Thoracic aorta (tissue), 2 donors: ENCODE measurements at regions not wholly inside any gene's neighbourhood (a gene's known extent, or its start where the extent isn't known, plus 50 kb on each side); places are given as distances from the start of the nearest gene placed in this dataset.

Experiments used
- ATAC-seq: fragments of 150-250 bp; one replicate; pipeline ENCODE4 v1.8.0; 2017; ENCODE audit warnings: low read depth; ENCODE audit not compliant: insufficient number of reproducible peaks, low FRiP score
- DNase-seq: peaks from one replicate; pipeline ENCODE4 v3.0.0-alpha.2; 2020; ENCODE audit warnings: low spot score
- H3K27ac ChIP-seq, 2 donors: fragments of 200-600 bp; sonication (generic); 1 replicate in 1 of 2; 2 replicates in 1 of 2; pipeline ENCODE4 v1.5.1; 2016; ENCODE audit warnings: mild to moderate bottlenecking in 2 of 2, moderate library complexity in 2 of 2
- H3K27me3 ChIP-seq: fragments of 200-600 bp; sonication (generic); replicated peaks from 2 replicates; pipeline ENCODE4 v1.6.0; 2016; ENCODE audit warnings: mild to moderate bottlenecking; ENCODE audit not compliant: insufficient read depth
- H3K36me3 ChIP-seq: fragments of 200-600 bp; sonication (generic); one replicate; pipeline ENCODE4 v1.5.1; 2016
- H3K4me1 ChIP-seq, 2 donors: fragments of 200-600 bp; sonication (generic); 1 replicate in 1 of 2; 2 replicates in 1 of 2; pipeline versions ENCODE4 v1.5.1 to v1.6.0; 2016; ENCODE audit warnings: low read depth in 2 of 2, mild to moderate bottlenecking in 1 of 2; ENCODE audit not compliant: control insufficient read depth in 1 of 2
- H3K4me3 ChIP-seq: fragments of 200-600 bp; sonication (generic); 2 replicates; pipeline ENCODE4 v1.5.1; 2016; ENCODE audit warnings: mild to moderate bottlenecking
- H3K9me3 ChIP-seq: fragments of 200-600 bp; sonication (generic); 2 replicates; pipeline ENCODE4 v1.5.1; 2016
- CTCF ChIP-seq: fragments of 200-600 bp; sonication (generic); IDR thresholded peaks from one replicate; pipeline ENCODE4 v1.5.1; 2019; ENCODE audit warnings: antibody characterized with exemption

- Histone ChIP-seq H3K27ac (no peak overlapping the region), H3K27me3 (no peaks in the 10 kb centered on the region), H3K36me3 (no peaks in the 10 kb centered on the region), H3K4me1 (no peaks in the 10 kb centered on the region), H3K9me3 (no peaks in the 10 kb centered on the region), H3K4me3 (no peak overlapping the region)
- ATAC-seq: no peak
- no peak for TF ChIP-seq CTCF
- no peak for DNase-seq
Measured at GRCh38 chr2:49286045-49286444, 131.7 kb upstream of the FSHR start.

GRCh38 chr2:49278561-49278960 lies 124.2 kb upstream of the FSHR start:
- Histone ChIP-seq H3K4me3 (no peak overlapping the region), H3K4me1 (no peaks in the 10 kb centered on the region), H3K9me3 (no peaks in the 10 kb centered on the region), H3K36me3 (no peaks in the 10 kb centered on the region), H3K27ac (no peak overlapping the region), H3K27me3 (no peaks in the 10 kb centered on the region)
- ATAC-seq: no peak
- no peak for TF ChIP-seq CTCF
- DNase-seq: no peak

- Histone ChIP-seq H3K4me3 (no peak overlapping the region), H3K36me3 (no peaks in the 10 kb centered on the region), H3K9me3 (no peaks in the 10 kb centered on the region), H3K27ac (no peak overlapping the region), H3K4me1 (no peaks in the 10 kb centered on the region), H3K27me3 (no peaks in the 10 kb centered on the region)
- no peak for TF ChIP-seq CTCF
- DNase-seq (no peak), ATAC-seq (no peak)
Measured at GRCh38 chr2:49278141-49278540, 123.8 kb upstream of the FSHR start.

- Histone ChIP-seq H3K27ac (no peak overlapping the region), H3K36me3 (no peaks in the 10 kb centered on the region), H3K9me3 (no peaks in the 10 kb centered on the region), H3K27me3 (no peaks in the 10 kb centered on the region), H3K4me3 (no peak overlapping the region), H3K4me1 (no peaks in the 10 kb centered on the region)
- ATAC-seq (no peak), DNase-seq (no peak)
- no peak for TF ChIP-seq CTCF
Measured at GRCh38 chr2:49271060-49271606, 116.8 kb upstream of the FSHR start.

GRCh38 chr2:49270091-49270490 lies 115.8 kb upstream of the FSHR start:
- Histone ChIP-seq H3K4me1 (no peaks in the 10 kb centered on the region), H3K36me3 (no peaks in the 10 kb centered on the region), H3K27me3 (no peaks in the 10 kb centered on the region), H3K9me3 (no peaks in the 10 kb centered on the region), H3K4me3 (no peak overlapping the region), H3K27ac (no peak overlapping the region)
- ATAC-seq (no peak), DNase-seq (no peak)
- no peak for TF ChIP-seq CTCF
